Choroid plexus epithelial cell (primary cell): ENCODE measurements at regions not wholly inside any gene's neighbourhood (a gene's known extent, or its start where the extent isn't known, plus 50 kb on each side); places are given as distances from the start of the nearest gene placed in this dataset.

Experiments used
- DNase-seq: peaks from one replicate; pipeline ENCODE4 v3.0.0-alpha.2; 2010; ENCODE audit warnings: low read depth
- H3K4me3 ChIP-seq: 2 replicates; pipeline ENCODE4 v1.5.1; 2011; ENCODE audit warnings: low read depth, mild to moderate bottlenecking, control low read depth, low read length, moderate library complexity
- TF ChIP-seq, protein P1 (sequence below): conservative IDR thresholded peaks from 2 replicates; pipeline ENCODE4 v1.5.1; 2011; ENCODE audit warnings: low read depth, mild to moderate bottlenecking, control low read depth, inconsistent platforms, low read length, moderate library complexity

DNA sequence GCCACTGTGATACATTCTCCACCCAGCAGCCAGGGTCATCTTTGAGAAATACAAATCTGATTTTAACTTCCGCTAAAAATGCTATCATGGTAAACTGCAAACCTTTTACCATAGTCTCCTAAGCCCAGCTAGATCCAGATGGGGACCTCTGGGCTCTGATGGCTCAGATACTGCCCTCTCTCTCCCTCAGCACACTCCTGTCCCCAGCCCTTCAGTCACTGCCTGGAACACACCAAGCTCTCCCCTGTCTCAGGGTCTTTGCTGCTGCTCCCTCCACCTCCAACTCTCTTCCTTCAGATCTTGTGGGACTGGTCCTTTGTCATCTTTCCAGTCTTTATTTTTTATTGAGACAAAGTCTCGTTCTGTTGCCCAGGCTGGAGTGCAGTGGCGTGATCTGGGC lies 65.1 kb downstream of the SPRY4 start:
- DNase-seq = no peak
- H3K4me3 ChIP-seq = no peak overlapping the region
- TF ChIP-seq, protein P1, sequence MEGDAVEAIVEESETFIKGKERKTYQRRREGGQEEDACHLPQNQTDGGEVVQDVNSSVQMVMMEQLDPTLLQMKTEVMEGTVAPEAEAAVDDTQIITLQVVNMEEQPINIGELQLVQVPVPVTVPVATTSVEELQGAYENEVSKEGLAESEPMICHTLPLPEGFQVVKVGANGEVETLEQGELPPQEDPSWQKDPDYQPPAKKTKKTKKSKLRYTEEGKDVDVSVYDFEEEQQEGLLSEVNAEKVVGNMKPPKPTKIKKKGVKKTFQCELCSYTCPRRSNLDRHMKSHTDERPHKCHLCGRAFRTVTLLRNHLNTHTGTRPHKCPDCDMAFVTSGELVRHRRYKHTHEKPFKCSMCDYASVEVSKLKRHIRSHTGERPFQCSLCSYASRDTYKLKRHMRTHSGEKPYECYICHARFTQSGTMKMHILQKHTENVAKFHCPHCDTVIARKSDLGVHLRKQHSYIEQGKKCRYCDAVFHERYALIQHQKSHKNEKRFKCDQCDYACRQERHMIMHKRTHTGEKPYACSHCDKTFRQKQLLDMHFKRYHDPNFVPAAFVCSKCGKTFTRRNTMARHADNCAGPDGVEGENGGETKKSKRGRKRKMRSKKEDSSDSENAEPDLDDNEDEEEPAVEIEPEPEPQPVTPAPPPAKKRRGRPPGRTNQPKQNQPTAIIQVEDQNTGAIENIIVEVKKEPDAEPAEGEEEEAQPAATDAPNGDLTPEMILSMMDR = no peak

DNA sequence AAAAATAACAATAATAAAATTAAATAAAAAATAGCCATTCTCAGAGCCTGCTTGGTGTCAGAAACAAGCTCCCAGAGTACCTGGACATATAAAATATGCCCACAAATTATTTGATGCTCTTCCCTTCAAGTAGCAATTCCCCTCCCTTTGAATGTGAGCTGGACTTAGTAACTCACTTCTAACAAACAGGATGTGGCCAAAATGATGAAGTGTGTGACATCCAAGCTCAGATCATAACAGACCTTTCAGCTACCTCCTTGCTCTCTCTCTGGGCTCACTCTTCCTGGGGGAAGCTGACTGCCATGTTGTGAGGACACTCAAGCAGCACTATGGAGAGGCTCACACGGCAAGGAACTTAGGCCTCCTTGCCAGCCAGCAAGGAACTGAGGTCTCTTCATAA lies 69.0 kb downstream of the SPRY4 start:
- H3K4me3 ChIP-seq = no peak overlapping the region
- DNase-seq = no peak
- TF ChIP-seq, protein P1 = no peak

DNA sequence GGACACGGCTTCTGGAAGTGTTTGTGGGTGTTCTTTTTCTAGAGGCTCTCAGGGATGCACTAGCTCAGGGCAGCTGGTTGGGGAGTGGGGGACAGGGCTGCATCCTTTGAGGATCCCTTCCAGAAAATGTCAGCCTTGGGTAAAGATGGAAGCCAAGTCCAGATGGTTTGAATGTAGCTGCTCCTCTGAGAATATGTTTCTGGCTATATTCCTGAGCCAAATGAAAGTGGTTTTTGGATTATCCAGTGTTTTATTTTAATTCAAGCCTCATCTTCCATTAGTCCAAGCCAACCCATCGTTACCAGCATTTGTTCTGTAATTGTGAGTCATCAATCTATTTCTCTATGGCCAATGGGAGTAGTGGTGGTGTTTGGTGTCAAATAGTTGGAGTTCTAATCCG lies 70.4 kb downstream of the SPRY4 start:
- H3K4me3 ChIP-seq = no peak overlapping the region
- TF ChIP-seq, protein P1 = no peak
- DNase-seq = no peak

- TF ChIP-seq, protein P1 = no peak
- DNase-seq = no peak
- no peak overlapping the region for H3K4me3 ChIP-seq
Measured at GRCh38 chr5:142253938-142254337, 70.9 kb downstream of the SPRY4 start.

GRCh38 chr5:142250119-142250518 lies 74.7 kb downstream of the SPRY4 start:
- TF ChIP-seq, protein P1 = no peak
- no peak for DNase-seq
- no peak overlapping the region for H3K4me3 ChIP-seq

DNA sequence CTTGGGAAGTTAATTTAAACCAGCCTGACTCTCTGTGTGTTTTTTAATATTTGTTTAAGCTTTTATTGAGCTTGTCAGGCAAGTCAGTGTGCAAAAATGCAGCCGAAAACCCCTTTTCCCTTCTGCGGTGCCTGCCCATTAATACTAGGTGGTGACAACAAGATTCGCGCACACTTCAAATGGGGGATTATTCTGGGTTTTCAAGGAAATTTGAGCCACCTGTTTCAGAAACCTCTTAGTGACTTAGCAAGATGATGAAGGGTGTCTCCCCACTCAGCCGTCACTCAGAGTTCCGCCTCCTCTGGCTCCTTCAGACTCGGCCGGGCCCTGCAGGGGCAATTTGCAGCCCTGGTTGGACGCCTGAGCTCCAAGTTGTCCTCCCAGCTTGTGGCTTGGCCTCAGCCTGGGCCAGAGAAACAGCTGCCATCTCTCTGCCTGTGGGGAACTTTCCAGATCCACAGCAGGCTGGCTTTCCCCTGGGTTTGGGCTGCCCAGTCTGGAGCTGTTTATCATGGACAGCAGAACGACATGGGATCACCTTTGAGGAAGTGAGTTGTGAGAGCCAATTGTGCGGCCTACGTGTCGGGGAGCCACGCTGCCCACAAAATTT lies 75.9 kb downstream of the SPRY4 start:
- TF ChIP-seq, protein P1 = no peak
- DNase-seq = no peak

GRCh38 chr5:142246258-142246657 lies 78.6 kb downstream of the SPRY4 start:
- peak; percentile 38 for DNase-seq
- TF ChIP-seq, protein P1 = no peak
- no peak overlapping the region for H3K4me3 ChIP-seq

More for the DNA sequence above, 75.9 kb downstream of the SPRY4 start:
- no peak overlapping the region for H3K4me3 ChIP-seq
